Esophagus muscularis mucosa (tissue), 4 donors: ENCODE measurements at regions not wholly inside any gene's neighbourhood (a gene's known extent, or its start where the extent isn't known, plus 50 kb on each side); places are given as distances from the start of the nearest gene placed in this dataset.

Experiments used
- DNase-seq: peaks from one replicate; pipeline ENCODE4 v3.0.0-alpha.2; 2017; ENCODE audit errors: extremely low spot score
- H3K27ac ChIP-seq, 4 donors: fragments of 200-600 bp; sonication (generic); replicated peaks in 1 of 4; 1 replicate in 3 of 4; 2 replicates in 1 of 4; pipeline ENCODE4 v1.5.1; 2016 to 2019; ENCODE audit warnings: mild to moderate bottlenecking in 1 of 4
- H3K27me3 ChIP-seq, 4 donors: fragments of 200-600 bp; sonication (generic); one replicate each; pipeline versions ENCODE4 v1.5.1 to v1.6.0; 2016 to 2019
- H3K36me3 ChIP-seq, 4 donors: fragments of 200-600 bp; sonication (generic); one replicate each; pipeline ENCODE4 v1.5.1; 2016 to 2019
- H3K4me1 ChIP-seq, 4 donors: fragments of 200-600 bp; sonication (generic); one replicate each; pipeline ENCODE4 v1.5.1; 2016 to 2019
- H3K4me3 ChIP-seq, 4 donors: fragments of 200-600 bp; sonication (generic); 1 replicate in 2 of 4; 2 replicates in 2 of 4; pipeline ENCODE4 v1.5.1; 2016 to 2019; ENCODE audit warnings: mild to moderate bottlenecking in 4 of 4, moderate library complexity in 1 of 4
- H3K9me3 ChIP-seq, 4 donors: fragments of 200-600 bp; sonication (generic); 1 replicate in 3 of 4; 2 replicates in 1 of 4; pipeline ENCODE4 v1.5.1; 2016 to 2019
- EP300 ChIP-seq: sonication (generic); formaldehyde crosslinking; IDR thresholded peaks from one replicate; pipeline ENCODE4 v1.6.1; 2017; ENCODE audit warnings: antibody characterized with exemption
- POLR2A ChIP-seq: fragments of 450-650 bp; IDR thresholded peaks from one replicate; pipeline ENCODE4 v1.6.1; 2017; ENCODE audit warnings: antibody characterized with exemption, moderate library complexity, mild to moderate bottlenecking, low read depth
- POLR2AphosphoS5 ChIP-seq, 2 donors: sonication (generic); formaldehyde crosslinking; IDR thresholded peaks; one replicate each; pipeline ENCODE4 v1.6.1; 2017; ENCODE audit warnings: antibody characterized with exemption in 2 of 2
- WGBS: methylation state at CpG from one replicate; pipeline ENCODE4 v1.1.5; 2018; 5-methylcytosine and 5-hydroxymethylcytosine counted together
- intact Hi-C: fragments of 100-400 bp; cut with DNase I; formaldehyde crosslinking; loops from one replicate; pipeline ENCODE4 v1.15.1; 2023
- TF ChIP-seq, protein P1 (sequence below), 3 experiments: fragments of 200-600 bp in 2 of 3; fragments of 450-650 bp in 1 of 3; sonication (generic) in 2 of 3; IDR thresholded peaks; one replicate each; pipeline ENCODE4 v1.5.1; 2017 to 2019; ENCODE audit warnings: antibody characterized with exemption in 3 of 3, mild to moderate bottlenecking in 2 of 3, moderate library complexity in 1 of 3

DNA sequence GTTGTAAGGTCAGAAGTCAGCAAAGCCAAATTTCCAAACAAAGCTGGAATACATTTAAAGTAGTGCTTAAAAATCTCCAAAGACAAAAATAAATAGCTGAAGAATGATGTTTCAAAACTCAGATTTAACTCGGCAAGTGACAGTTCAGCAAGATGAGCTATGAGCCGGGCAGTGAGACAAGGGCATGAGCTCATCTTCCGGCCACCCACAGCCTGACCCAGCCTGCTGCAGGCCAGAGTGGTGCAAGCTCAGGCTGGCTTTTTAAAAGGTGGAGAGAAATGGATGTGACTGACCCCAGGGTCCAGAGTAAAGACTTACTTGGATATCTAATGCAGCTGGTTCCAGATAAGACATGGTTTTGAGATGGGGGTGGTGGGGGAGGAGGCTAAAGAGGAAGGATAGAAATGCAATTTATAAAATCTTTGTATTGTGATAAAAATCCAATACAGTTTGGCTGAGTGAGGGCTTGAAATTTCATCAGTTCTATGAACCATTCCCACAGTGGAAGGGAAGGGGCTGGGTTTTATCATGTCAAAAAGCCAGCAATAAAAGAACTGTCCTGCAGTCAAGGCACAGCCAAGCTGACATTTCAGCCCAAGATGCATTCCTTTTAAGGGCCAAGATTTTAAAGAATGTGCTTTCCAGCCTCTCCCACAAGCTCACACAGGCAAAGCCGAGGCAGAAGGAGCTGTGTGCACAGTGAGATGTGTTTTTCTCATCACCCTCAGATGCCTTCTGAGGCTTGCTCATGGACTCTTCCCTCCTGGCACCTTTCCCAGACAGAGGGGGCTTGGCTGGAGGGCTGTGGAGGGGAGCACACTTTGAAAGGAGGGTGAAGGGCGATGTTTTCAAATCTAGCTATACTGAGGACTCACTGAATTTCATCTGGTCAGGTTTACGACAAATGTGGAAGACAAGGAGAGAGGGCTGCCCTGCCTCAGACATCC is 97.9 kb upstream of the KLHL29 start:
- WGBS = 22% methylated on average over 6 of the region's 6 CpGs
- H3K9me3 ChIP-seq = no peaks in the 10 kb centered on the region
- TF ChIP-seq, protein P1, sequence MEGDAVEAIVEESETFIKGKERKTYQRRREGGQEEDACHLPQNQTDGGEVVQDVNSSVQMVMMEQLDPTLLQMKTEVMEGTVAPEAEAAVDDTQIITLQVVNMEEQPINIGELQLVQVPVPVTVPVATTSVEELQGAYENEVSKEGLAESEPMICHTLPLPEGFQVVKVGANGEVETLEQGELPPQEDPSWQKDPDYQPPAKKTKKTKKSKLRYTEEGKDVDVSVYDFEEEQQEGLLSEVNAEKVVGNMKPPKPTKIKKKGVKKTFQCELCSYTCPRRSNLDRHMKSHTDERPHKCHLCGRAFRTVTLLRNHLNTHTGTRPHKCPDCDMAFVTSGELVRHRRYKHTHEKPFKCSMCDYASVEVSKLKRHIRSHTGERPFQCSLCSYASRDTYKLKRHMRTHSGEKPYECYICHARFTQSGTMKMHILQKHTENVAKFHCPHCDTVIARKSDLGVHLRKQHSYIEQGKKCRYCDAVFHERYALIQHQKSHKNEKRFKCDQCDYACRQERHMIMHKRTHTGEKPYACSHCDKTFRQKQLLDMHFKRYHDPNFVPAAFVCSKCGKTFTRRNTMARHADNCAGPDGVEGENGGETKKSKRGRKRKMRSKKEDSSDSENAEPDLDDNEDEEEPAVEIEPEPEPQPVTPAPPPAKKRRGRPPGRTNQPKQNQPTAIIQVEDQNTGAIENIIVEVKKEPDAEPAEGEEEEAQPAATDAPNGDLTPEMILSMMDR (IDR thresholded peaks at IDR 0.05) = no peak
- peak; percentile 65 to 74 for TF ChIP-seq POLR2AphosphoS5 (IDR thresholded peaks at IDR 0.05)
- intact Hi-C loops = no loop called here
- no peaks in the 10 kb centered on the region for H3K36me3 ChIP-seq
- H3K27me3 ChIP-seq = no peaks in the 10 kb centered on the region
- H3K4me1 ChIP-seq = peaks cover 23 to 47% (median 41%) of the 10 kb centered on the region in 4 donors
- DNase-seq = peak; percentile 92
- H3K27ac ChIP-seq = peak overlapping the region; percentile 81 to 84 (median 82)
- H3K4me3 ChIP-seq = no peak overlapping the region

DNA sequence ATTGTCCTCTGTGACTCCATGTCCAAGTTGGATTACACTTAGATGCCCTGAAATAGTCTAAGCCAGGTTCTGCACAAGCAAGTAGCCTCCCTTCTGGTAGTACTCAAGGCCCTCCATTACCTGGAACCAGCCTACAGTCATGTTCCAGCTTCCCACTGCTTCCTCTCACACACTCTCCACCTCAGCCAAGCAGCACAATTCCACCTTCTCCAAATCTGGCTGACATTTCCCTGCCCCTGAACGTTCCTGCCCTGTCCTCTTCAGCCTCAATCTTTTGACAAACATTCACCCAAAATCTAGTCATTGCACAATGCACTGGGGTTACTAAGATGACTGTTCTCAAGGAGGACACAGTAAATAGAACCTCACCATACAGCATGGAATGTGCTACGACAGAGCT is 95.3 kb upstream of the KLHL29 start:
- TF ChIP-seq EP300 (no peak), POLR2AphosphoS5 (IDR thresholded peaks at IDR 0.05) (no peak), POLR2A (no peak)
- TF ChIP-seq, protein P1 (IDR thresholded peaks at IDR 0.05) = no peak
- 87% methylated on average over 2 of the region's 2 CpGs for WGBS
- H3K9me3 ChIP-seq = no peaks in the 10 kb centered on the region
- no peaks in the 10 kb centered on the region for H3K27me3 ChIP-seq
- H3K27ac ChIP-seq = no peak overlapping the region
- intact Hi-C loops = loop anchor here (5.0 kb wide), 1 partner anchor 58 kb away; no protein-coding TSS in a partner anchor
- peak; percentile 84 for DNase-seq
- peaks cover 31 to 70% (median 63%) of the 10 kb centered on the region in 4 donors for H3K4me1 ChIP-seq
- H3K36me3 ChIP-seq = no peaks in the 10 kb centered on the region
- no peak overlapping the region for H3K4me3 ChIP-seq

DNA sequence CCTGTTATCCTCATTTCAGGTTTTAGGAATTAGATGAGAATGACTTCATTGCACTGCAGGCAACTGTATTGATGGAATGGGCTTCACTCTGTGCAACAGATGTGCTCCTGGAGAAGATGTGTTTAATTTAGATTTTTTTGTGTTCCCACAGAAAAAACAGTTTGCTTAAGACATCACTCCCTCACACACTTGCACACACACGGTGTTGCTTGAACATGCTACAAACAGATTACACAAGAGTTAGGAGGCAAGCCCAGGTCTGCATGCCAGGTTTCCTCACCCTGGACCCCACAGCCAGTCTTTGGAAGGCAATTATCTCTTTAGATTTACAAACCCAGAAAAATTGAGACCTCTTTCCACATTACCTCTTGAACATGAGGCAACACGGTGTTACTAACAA is 93.7 kb upstream of the KLHL29 start:
- Histone ChIP-seq H3K27me3 (no peaks in the 10 kb centered on the region), H3K9me3 (no peaks in the 10 kb centered on the region), H3K27ac (peak overlapping the region in 1 of 4 donors; percentile 13), H3K36me3 (no peaks in the 10 kb centered on the region), H3K4me3 (no peak overlapping the region), H3K4me1 (peaks cover 26 to 56% (median 47%) of the 10 kb centered on the region in 4 donors)
- no peak for DNase-seq
- TF ChIP-seq POLR2A (no peak), EP300 (no peak), POLR2AphosphoS5 (IDR thresholded peaks at IDR 0.05) (peak in 1 of 2 donors; percentile 64)
- 29% methylated on average over 2 of the region's 2 CpGs for WGBS
- intact Hi-C loops = loop anchor here (5.0 kb wide), 1 partner anchor 56 kb away; no protein-coding TSS in a partner anchor

DNA sequence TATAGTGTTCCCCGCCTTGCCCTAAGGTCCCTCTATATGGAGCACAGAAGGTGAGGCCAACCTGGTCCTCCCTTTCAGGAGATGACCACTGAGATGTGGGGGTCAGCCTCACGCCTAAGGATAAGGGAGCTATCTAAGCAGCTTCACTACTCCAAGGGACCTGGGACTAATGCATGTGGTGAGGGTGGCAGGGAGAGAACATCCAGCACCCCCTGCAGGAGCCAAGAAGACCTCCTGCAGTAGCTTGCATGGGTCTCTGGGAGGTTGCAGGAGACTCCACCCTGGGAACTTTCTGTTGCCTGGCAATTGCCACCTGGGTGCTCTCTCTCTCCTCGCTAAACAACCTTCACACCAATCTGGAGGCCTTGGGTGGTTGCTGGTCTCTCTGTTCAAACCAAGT is 93.0 kb upstream of the KLHL29 start:
- Histone ChIP-seq H3K27me3 (no peaks in the 10 kb centered on the region), H3K36me3 (no peaks in the 10 kb centered on the region), H3K27ac (peak overlapping the region in 1 of 4 donors; percentile 17), H3K4me1 (peaks cover 18 to 48% (median 39%) of the 10 kb centered on the region in 4 donors), H3K9me3 (no peaks in the 10 kb centered on the region), H3K4me3 (no peak overlapping the region)
- WGBS = 93% methylated on average over 3 of the region's 3 CpGs
- no peak for DNase-seq
- TF ChIP-seq EP300 (no peak), POLR2A (no peak), POLR2AphosphoS5 (IDR thresholded peaks at IDR 0.05) (no peak)
- TF ChIP-seq, protein P1 (IDR thresholded peaks at IDR 0.05) = no peak
- intact Hi-C loops = loop anchor here (5.0 kb wide), 1 partner anchor 55 kb away; no protein-coding TSS in a partner anchor

DNA sequence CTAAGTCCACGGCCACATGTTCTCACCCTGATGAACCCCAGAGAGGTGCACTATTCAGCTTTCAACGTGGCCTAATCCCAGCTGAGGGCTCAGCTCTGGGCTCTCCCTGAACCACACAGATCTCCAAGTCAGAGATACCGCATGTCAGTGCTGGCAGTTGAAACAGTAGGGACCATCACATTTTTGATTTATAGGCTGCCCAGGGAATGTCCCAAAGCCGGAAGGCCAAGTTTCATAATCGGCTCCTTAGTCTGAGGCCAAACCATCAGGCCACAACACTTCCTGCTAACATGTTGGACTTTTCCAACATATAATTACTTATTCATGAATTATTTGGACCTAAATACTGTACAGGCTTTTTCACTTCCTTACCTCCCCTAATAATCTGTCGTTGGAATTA is 91.9 kb upstream of the KLHL29 start:
- Histone ChIP-seq H3K27me3 (no peaks in the 10 kb centered on the region), H3K9me3 (no peaks in the 10 kb centered on the region), H3K27ac (peak overlapping the region; percentile 5 to 41 (median 36)), H3K4me3 (no peak overlapping the region), H3K36me3 (no peaks in the 10 kb centered on the region), H3K4me1 (peaks cover 8 to 38% (median 29%) of the 10 kb centered on the region in 4 donors)
- WGBS = 41% methylated on average over 6 of the region's 6 CpGs
- no peak for TF ChIP-seq POLR2AphosphoS5 (IDR thresholded peaks at IDR 0.05)
- TF ChIP-seq EP300 = no peak
- TF ChIP-seq, protein P1 (IDR thresholded peaks at IDR 0.05) = no peak
- TF ChIP-seq POLR2A = no peak
- intact Hi-C loops = loop anchor here (5.0 kb wide), 1 partner anchor 54 kb away; no protein-coding TSS in a partner anchor
- no peak for DNase-seq
